Sigmoid colon (tissue), 6 donors: ENCODE measurements at regions not wholly inside any gene's neighbourhood (a gene's known extent, or its start where the extent isn't known, plus 50 kb on each side); places are given as distances from the start of the nearest gene placed in this dataset.

ENCODE experiments used
- DNase-seq: peaks from one replicate; pipeline ENCODE4 v3.0.0-alpha.2; 2019
- H3K27ac ChIP-seq, 4 donors: fragments of 200-600 bp; sonication (generic); one replicate each; pipeline ENCODE4 v1.5.1; 2016 to 2019; ENCODE audit warnings: mild to moderate bottlenecking in 1 of 4
- H3K27me3 ChIP-seq, 3 donors: fragments of 200-600 bp; sonication (generic); one replicate each; pipeline ENCODE4 v1.5.1; 2019; ENCODE audit warnings: mild to moderate bottlenecking in 1 of 3
- H3K36me3 ChIP-seq, 4 donors: fragments of 200-600 bp; sonication (generic); one replicate each; pipeline ENCODE4 v1.5.1; 2016 to 2019
- H3K4me1 ChIP-seq, 4 donors: fragments of 200-600 bp; sonication (generic); one replicate each; pipeline ENCODE4 v1.5.1; 2017 to 2019
- H3K4me3 ChIP-seq, 4 donors: fragments of 200-600 bp; sonication (generic); one replicate each; pipeline ENCODE4 v1.5.1; 2017 to 2019; ENCODE audit warnings: mild to moderate bottlenecking in 2 of 4, moderate library complexity in 1 of 4
- H3K9me3 ChIP-seq, 4 donors: fragments of 200-600 bp in 3 of 4; sonication (generic) in 3 of 4; one replicate each; pipeline versions ENCODE4 v1.5.1 to v1.6.1; 2013 to 2019
- EP300 ChIP-seq, 4 donors: sonication (generic); formaldehyde crosslinking; IDR thresholded peaks; one replicate each; pipeline ENCODE4 v1.6.1; 2017; ENCODE audit warnings: antibody characterized with exemption in 4 of 4
- POLR2A ChIP-seq, 2 donors: fragments of 450-650 bp; IDR thresholded peaks; one replicate each; pipeline ENCODE4 v1.6.1; 2016; ENCODE audit warnings: antibody characterized with exemption in 2 of 2, mild to moderate bottlenecking in 2 of 2, moderate library complexity in 2 of 2
- POLR2AphosphoS5 ChIP-seq, 4 donors: sonication (generic); formaldehyde crosslinking; IDR thresholded peaks; one replicate each; pipeline ENCODE4 v1.6.1; 2017; ENCODE audit warnings: antibody characterized with exemption in 4 of 4
- WGBS, 2 donors: extraction: QIAGEN DNeasy Blood & Tissue Kit; methylation state at CpG; one replicate each; pipeline ENCODE4 v1.1.7; 2013; 5-methylcytosine and 5-hydroxymethylcytosine counted together
- intact Hi-C: fragments of 100-400 bp; cut with DNase I; formaldehyde crosslinking; loops from one replicate; pipeline ENCODE4 v1.15.1; 2023
- TF ChIP-seq, protein P1 (sequence below), 4 experiments: fragments of 450-650 bp in 3 of 4; fragments of 200-600 bp in 1 of 4; IDR thresholded peaks; one replicate each; pipeline ENCODE4 v1.5.1; 2016 to 2019; ENCODE audit warnings: antibody characterized with exemption in 4 of 4, mild to moderate bottlenecking in 3 of 4, moderate library complexity in 2 of 4
- donor health status: healthy with polysubstance abuse.
- donor health status: healthy.

- Histone ChIP-seq H3K36me3 (no peaks in the 10 kb centered on the region), H3K9me3 (no peaks in the 10 kb centered on the region), H3K27me3 (no peaks in the 10 kb centered on the region), H3K27ac (no peak overlapping the region), H3K4me3 (no peak overlapping the region), H3K4me1 (no peaks in the 10 kb centered on the region)
- WGBS, 2 donors: 91% methylated on average over 20 of the region's 20 CpGs
- intact Hi-C loops: no loop called here
- DNase-seq: no peak
- TF ChIP-seq POLR2A (IDR thresholded peaks at IDR 0.05) (no peak), EP300 (IDR thresholded peaks at IDR 0.05) (no peak), POLR2AphosphoS5 (IDR thresholded peaks at IDR 0.05) (no peak)
- TF ChIP-seq, protein P1, sequence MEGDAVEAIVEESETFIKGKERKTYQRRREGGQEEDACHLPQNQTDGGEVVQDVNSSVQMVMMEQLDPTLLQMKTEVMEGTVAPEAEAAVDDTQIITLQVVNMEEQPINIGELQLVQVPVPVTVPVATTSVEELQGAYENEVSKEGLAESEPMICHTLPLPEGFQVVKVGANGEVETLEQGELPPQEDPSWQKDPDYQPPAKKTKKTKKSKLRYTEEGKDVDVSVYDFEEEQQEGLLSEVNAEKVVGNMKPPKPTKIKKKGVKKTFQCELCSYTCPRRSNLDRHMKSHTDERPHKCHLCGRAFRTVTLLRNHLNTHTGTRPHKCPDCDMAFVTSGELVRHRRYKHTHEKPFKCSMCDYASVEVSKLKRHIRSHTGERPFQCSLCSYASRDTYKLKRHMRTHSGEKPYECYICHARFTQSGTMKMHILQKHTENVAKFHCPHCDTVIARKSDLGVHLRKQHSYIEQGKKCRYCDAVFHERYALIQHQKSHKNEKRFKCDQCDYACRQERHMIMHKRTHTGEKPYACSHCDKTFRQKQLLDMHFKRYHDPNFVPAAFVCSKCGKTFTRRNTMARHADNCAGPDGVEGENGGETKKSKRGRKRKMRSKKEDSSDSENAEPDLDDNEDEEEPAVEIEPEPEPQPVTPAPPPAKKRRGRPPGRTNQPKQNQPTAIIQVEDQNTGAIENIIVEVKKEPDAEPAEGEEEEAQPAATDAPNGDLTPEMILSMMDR (IDR thresholded peaks at IDR 0.05): no peak
Measured at GRCh38 chr1:175877939-175878737, 134.7 kb upstream of the TNR start.

DNA sequence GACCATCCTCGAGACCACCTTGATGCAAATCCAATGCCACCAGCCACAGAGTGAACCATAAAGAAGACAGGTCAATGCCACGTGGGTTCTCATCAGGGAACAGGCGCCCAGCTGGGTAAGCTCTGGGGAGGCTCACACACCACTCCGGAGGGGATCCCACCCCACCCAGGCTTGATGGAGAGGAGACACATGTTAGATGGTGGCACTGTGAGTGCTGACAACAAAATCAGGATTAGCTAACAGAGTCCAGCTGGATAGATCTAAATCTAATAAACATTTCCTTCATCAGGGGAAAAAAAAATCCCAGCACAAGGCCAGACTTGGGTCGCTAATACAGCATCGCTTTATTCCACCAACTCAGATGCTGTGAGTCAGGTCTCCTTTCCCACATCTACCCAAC, 132.2 kb upstream of the TNR start:
- Histone ChIP-seq H3K9me3 (no peaks in the 10 kb centered on the region), H3K27ac (no peak overlapping the region), H3K27me3 (no peaks in the 10 kb centered on the region), H3K4me3 (no peak overlapping the region), H3K36me3 (no peaks in the 10 kb centered on the region), H3K4me1 (no peaks in the 10 kb centered on the region)
- TF ChIP-seq POLR2A (IDR thresholded peaks at IDR 0.05): no peak
- TF ChIP-seq EP300 (IDR thresholded peaks at IDR 0.05): no peak
- TF ChIP-seq, protein P1 (IDR thresholded peaks at IDR 0.05): no peak
- TF ChIP-seq POLR2AphosphoS5 (IDR thresholded peaks at IDR 0.05): no peak
- DNase-seq: no peak
- 92 to 95% methylated on average over 6 of the region's 6 CpGs for WGBS, 2 donors
- intact Hi-C loops: no loop called here

DNA sequence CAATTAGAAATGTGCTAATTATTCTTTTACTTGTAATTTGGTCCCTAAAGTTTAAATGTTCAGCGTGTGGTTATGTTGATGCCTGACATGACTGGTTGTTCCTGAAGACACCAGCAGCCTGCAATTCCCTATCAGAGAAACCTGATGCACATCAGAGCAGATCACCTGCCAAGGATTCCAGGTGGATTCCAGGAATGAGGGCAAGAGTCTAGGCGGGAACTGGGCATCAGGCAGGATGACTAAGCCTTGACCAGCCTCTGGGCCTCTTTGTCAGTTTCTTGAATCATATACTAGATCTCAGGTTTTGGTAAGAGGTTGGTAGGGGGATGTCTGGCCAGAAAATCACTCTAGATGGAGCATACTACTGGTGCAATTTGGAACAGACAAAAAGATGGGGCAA, 130.7 kb upstream of the TNR start:
- H3K36me3 ChIP-seq: no peaks in the 10 kb centered on the region
- no peaks in the 10 kb centered on the region for H3K27me3 ChIP-seq
- WGBS, 2 donors: 87 to 93% methylated on average over 2 of the region's 2 CpGs
- no peaks in the 10 kb centered on the region for H3K4me1 ChIP-seq
- DNase-seq: no peak
- H3K4me3 ChIP-seq: no peak overlapping the region
- no peak overlapping the region for H3K27ac ChIP-seq
- intact Hi-C loops: no loop called here
- TF ChIP-seq, protein P1 (IDR thresholded peaks at IDR 0.05): no peak
- TF ChIP-seq POLR2AphosphoS5 (IDR thresholded peaks at IDR 0.05): no peak
- no peak for TF ChIP-seq POLR2A (IDR thresholded peaks at IDR 0.05)
- no peak for TF ChIP-seq EP300 (IDR thresholded peaks at IDR 0.05)
- H3K9me3 ChIP-seq: no peaks in the 10 kb centered on the region

DNA sequence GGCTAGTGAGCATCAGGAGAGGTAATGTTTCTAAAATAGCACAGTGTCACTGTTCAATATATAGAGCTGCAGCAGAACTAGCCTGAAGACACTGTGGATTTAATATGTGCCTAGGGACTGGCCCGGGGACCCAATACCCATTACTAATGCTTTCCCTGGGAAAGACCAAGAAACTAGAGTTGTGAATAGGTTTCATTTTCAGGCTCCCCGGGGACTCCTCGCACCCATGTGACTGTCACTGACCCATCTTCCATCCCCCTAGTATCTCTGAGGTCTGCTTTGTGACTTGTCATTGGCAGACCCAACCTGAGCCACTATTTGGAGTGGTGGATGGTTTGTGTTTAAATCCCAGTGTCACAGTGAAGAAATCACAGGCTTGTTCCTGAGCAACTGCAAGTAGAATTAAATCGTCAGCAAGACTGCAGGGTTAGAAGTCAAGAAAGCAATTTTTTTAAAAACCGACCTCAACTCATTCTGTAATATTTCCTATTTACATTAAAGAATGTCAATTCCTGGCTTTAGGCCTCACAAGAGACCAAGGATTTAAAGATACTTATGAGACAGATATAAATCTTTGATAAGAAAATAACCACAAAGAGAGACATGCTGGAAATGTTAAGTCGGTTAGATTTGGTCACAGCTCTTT, 130.0 kb upstream of the TNR start:
- Histone ChIP-seq H3K27me3 (no peaks in the 10 kb centered on the region), H3K4me1 (no peaks in the 10 kb centered on the region), H3K36me3 (no peaks in the 10 kb centered on the region), H3K9me3 (no peaks in the 10 kb centered on the region), H3K27ac (no peak overlapping the region), H3K4me3 (no peak overlapping the region)
- no peak for DNase-seq
- 66 to 81% methylated on average over 6 of the region's 6 CpGs for WGBS, 2 donors
- TF ChIP-seq EP300 (IDR thresholded peaks at IDR 0.05): no peak
- TF ChIP-seq, protein P1 (IDR thresholded peaks at IDR 0.05): no peak
- no peak for TF ChIP-seq POLR2A (IDR thresholded peaks at IDR 0.05)
- TF ChIP-seq POLR2AphosphoS5 (IDR thresholded peaks at IDR 0.05): no peak
- intact Hi-C loops: no loop called here
